ENCODE measurements at regions not wholly inside any gene's neighbourhood (a gene's known extent, or its start where the extent isn't known, plus 50 kb on each side); places are given as distances from the start of the nearest gene placed in this dataset.

- H3K23ac ChIP-seq (ENCODE audit: low read depth, low read length) = no peak overlapping the region
- H2BK120ac ChIP-seq (ENCODE audit: low read depth, low read length) = no peak overlapping the region
- DNase-seq (no peak), ATAC-seq (ENCODE audit: low read depth) (no peak)
- no peaks in the 10 kb centered on the region for H3K79me1 ChIP-seq (ENCODE audit: low read depth in 1 of 2, low read length in 2 of 2)
- no peak overlapping the region for H2AFZ ChIP-seq (replicated peaks; ENCODE audit: low read length, poor library complexity)
- no peak overlapping the region for H2AK9ac ChIP-seq (replicated peaks; ENCODE audit: low read depth, low read length, poor library complexity)
- no peak overlapping the region for H3K4me3 ChIP-seq (ENCODE audit: insufficient read depth, low read depth, low read length)
- dilution Hi-C loops (cut with HindIII; ENCODE audit: low sequenced_read_pairs, unreplicated experiment) (no loop called here), intact Hi-C loops (cut with micrococcal nuclease) (loop anchor here (5.0 kb wide), 2 partner anchors 202 to 242 kb away; no protein-coding TSS in a partner anchor), in situ Hi-C loops (cut with MboI; ENCODE audit: low sequenced_read_pairs) (no loop called here)
- no peak overlapping the region for H3K18ac ChIP-seq (ENCODE audit: low read depth, low read length)
- H2BK5ac ChIP-seq (ENCODE audit: low read depth, low read length, poor library complexity, severe bottlenecking) = no peak overlapping the region
- H3K9me1 ChIP-seq (ENCODE audit: insufficient read depth, low read length) = 0 out of 2 replicates have a peak, but pooled peaks cover 3% of the 10 kb centered on the region
- no peak overlapping the region for H2BK20ac ChIP-seq (ENCODE audit: low read depth, low read length)
- peaks cover 41% of the 10 kb centered on the region for H3K27me3 ChIP-seq (ENCODE audit: control insufficient read depth, insufficient read depth, low read length)
- no peak overlapping the region for H2BK15ac ChIP-seq (ENCODE audit: low read depth, low read length)
- no peak overlapping the region for H3K27ac ChIP-seq (ENCODE audit: insufficient read depth, low read length)
- no peak overlapping the region for H3K9ac ChIP-seq (ENCODE audit: low read depth, low read length)
- ChIA-PET POLR2A (ENCODE audit: unreplicated experiment) (no interaction called here), CTCF (no interaction called here)
- no peak overlapping the region for H4K91ac ChIP-seq (ENCODE audit: insufficient read depth, low read depth, low read length)
- H3K4ac ChIP-seq (ENCODE audit: low read depth, low read length) = no peak overlapping the region
- no peak overlapping the region for H2AK5ac ChIP-seq (ENCODE audit: low read depth, low read length)
- no peaks in the 10 kb centered on the region for H4K20me1 ChIP-seq (ENCODE audit: insufficient read depth, low read length)
- BruUV-seq (replicated peaks) = no TSS peak
- H3K36me3 ChIP-seq (ENCODE audit: control insufficient read depth, insufficient read depth, low read length) = no peaks in the 10 kb centered on the region
- H3K14ac ChIP-seq (replicated peaks; ENCODE audit: low read depth, low read length) = no peak overlapping the region
- no peak overlapping the region for H3K4me2 ChIP-seq (ENCODE audit: low read depth, low read length)
- no peak overlapping the region for H3K56ac ChIP-seq (ENCODE audit: extremely low read depth, insufficient read depth, low read length)
- H4K8ac ChIP-seq (ENCODE audit: low read depth in 2 of 2, low read length in 2 of 2) = no peak overlapping the region
- H3K4me1 ChIP-seq (ENCODE audit: control insufficient read depth, insufficient read depth, low read length) = no peaks in the 10 kb centered on the region
- WGBS, 2 experiments (ENCODE audit: extremely low coverage in 2 of 2, insufficient read length in 1 of 2) = 93% methylated on average over 4 of the region's 4 CpGs; no CpG with 5 or more reads in 1 of the 2 experiments
- H4K5ac ChIP-seq (ENCODE audit: low read depth, low read length) = no peak overlapping the region
- TF ChIP-seq ELK1 (IDR thresholded peaks at IDR 0.05; ENCODE audit: borderline replicate concordance, low read depth, low read length) = no peak
- no peak for TF ChIP-seq MXI1 (IDR thresholded peaks at IDR 0.05; ENCODE audit: borderline replicate concordance, low read depth, low read length)
- no peak for TF ChIP-seq CTCF (conservative IDR thresholded peaks at IDR 0.05; ENCODE audit: low read depth, low read length)
- no peak for TF ChIP-seq NFE2L2 (IDR thresholded peaks at IDR 0.05; ENCODE audit: low read depth, low read length)
- TF ChIP-seq MAZ (IDR thresholded peaks at IDR 0.05; ENCODE audit: borderline replicate concordance, low read depth, low read length) = no peak
- no peak for TF ChIP-seq FOS (IDR thresholded peaks at IDR 0.05; ENCODE audit: low read depth, low read length)
- no peak for TF ChIP-seq CHD1 (IDR thresholded peaks at IDR 0.05; ENCODE audit: low read depth, low read length)
- TF ChIP-seq CEBPB (IDR thresholded peaks at IDR 0.05; ENCODE audit: low read depth, low read length) = no peak
- TF ChIP-seq SMC3 (IDR thresholded peaks at IDR 0.05; ENCODE audit: low read depth, low read length) = no peak
- TF ChIP-seq POLR2A (IDR thresholded peaks at IDR 0.05; ENCODE audit: low read depth, low read length) = no peak
- TF ChIP-seq RCOR1 (IDR thresholded peaks at IDR 0.05; ENCODE audit: insufficient replicate concordance, low read length) = no peak
- no peak for TF ChIP-seq RFX5 (IDR thresholded peaks at IDR 0.05; ENCODE audit: low read depth, low read length)
- no peaks in the 10 kb centered on the region for H3K9me3 ChIP-seq (ENCODE audit: control insufficient read depth, insufficient read depth, low read length)
These were observed 69.6 kb upstream of the CCDC167 start for GRCh38 chr6:37569317-37569716.
